ENCODE measurements at regions not wholly inside any gene's neighbourhood (a gene's known extent, or its start where the extent isn't known, plus 50 kb on each side); places are given as distances from the start of the nearest gene placed in this dataset.

DNA sequence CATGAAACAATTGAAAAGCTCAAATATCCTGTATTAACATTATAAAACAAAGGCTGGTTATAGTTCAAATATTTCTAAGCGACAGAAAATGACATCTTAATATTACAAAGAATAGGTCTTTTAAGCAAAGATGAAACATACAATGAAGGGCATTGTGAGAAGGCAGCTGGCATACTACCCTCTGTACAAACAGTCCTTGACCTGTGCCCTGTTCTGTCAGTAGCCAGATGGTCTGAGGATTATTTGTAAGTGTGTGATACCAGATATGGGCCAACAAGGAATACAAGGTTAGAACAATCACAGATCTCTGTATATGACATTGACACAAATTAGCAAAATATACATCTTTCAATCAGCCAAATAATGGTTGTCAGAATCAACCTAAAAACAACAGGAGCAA lies 1350.4 kb downstream of the AMY1C start:
- TF ChIP-seq, protein P1, sequence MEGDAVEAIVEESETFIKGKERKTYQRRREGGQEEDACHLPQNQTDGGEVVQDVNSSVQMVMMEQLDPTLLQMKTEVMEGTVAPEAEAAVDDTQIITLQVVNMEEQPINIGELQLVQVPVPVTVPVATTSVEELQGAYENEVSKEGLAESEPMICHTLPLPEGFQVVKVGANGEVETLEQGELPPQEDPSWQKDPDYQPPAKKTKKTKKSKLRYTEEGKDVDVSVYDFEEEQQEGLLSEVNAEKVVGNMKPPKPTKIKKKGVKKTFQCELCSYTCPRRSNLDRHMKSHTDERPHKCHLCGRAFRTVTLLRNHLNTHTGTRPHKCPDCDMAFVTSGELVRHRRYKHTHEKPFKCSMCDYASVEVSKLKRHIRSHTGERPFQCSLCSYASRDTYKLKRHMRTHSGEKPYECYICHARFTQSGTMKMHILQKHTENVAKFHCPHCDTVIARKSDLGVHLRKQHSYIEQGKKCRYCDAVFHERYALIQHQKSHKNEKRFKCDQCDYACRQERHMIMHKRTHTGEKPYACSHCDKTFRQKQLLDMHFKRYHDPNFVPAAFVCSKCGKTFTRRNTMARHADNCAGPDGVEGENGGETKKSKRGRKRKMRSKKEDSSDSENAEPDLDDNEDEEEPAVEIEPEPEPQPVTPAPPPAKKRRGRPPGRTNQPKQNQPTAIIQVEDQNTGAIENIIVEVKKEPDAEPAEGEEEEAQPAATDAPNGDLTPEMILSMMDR (IDR thresholded peaks at IDR 0.05) = no peak
- TF ChIP-seq POLR2A (IDR thresholded peaks at IDR 0.05) = no peak
